Natural killer cell (primary cell): ENCODE measurements at regions not wholly inside any gene's neighbourhood (a gene's known extent, or its start where the extent isn't known, plus 50 kb on each side); places are given as distances from the start of the nearest gene placed in this dataset.
"Not testable (repeated sequence)": the region's sequence is repeated elsewhere in the genome, so short reads cannot be mapped to it uniquely, and the experiment has no call there.

Experiments used
- ATAC-seq, 3 donors: fragments of 150-1000 bp in 2 of 3; fragments of 200-7000 bp in 1 of 3; cut with Tn5 transposase; 1 replicate in 1 of 3; 2 replicates in 2 of 3; pipeline ENCODE4 v1.10.0; 2021; ENCODE audit warnings: mild to moderate bottlenecking in 2 of 3, moderate library complexity in 2 of 3
- DNase-seq, 2 donors: peaks; one replicate each; pipeline versions ENCODE4 v3.0.0 to v3.0.0-alpha.2; 2013 to 2021; ENCODE audit warnings: mixed read lengths in 1 of 2
- H3K27ac ChIP-seq: one replicate; pipeline ENCODE4 v1.5.1; 2013; ENCODE audit warnings: mild to moderate bottlenecking, low read length
- H3K27me3 ChIP-seq: one replicate; pipeline ENCODE4 v1.6.1; 2013; ENCODE audit warnings: low read length; ENCODE audit not compliant: control insufficient read depth, insufficient read depth
- H3K36me3 ChIP-seq: one replicate; pipeline ENCODE4 v1.6.1; 2013; ENCODE audit warnings: low read length; ENCODE audit not compliant: control insufficient read depth, insufficient read depth
- H3K4me1 ChIP-seq: one replicate; pipeline ENCODE4 v1.6.1; 2013; ENCODE audit warnings: low read length; ENCODE audit not compliant: control insufficient read depth, insufficient read depth
- H3K4me3 ChIP-seq: one replicate; pipeline ENCODE4 v1.5.1; 2013; ENCODE audit warnings: low read length
- H3K9me3 ChIP-seq: one replicate; pipeline ENCODE4 v1.6.1; 2013; ENCODE audit warnings: low read length; ENCODE audit not compliant: control insufficient read depth, insufficient read depth
- H3K27ac Mint-ChIP-seq, 2 donors: one replicate each; pipeline ENCODE4 v1.8.0; 2022; ENCODE audit warnings: mild to moderate bottlenecking in 2 of 2, mixed read lengths in 2 of 2, moderate library complexity in 1 of 2
- H3K27me3 Mint-ChIP-seq, 2 donors: one replicate each; pipeline ENCODE4 v1.8.0; 2022; ENCODE audit warnings: low read depth in 2 of 2, mixed read lengths in 2 of 2
- H3K36me3 Mint-ChIP-seq: one replicate; pipeline ENCODE4 v1.8.0; 2022; ENCODE audit warnings: mixed read lengths
- H3K4me1 Mint-ChIP-seq, 2 donors: one replicate each; pipeline ENCODE4 v1.8.0; 2022; ENCODE audit warnings: mixed read lengths in 2 of 2
- H3K4me3 Mint-ChIP-seq: one replicate; pipeline ENCODE4 v1.8.0; 2022; ENCODE audit warnings: mild to moderate bottlenecking, moderate library complexity, mixed read lengths
- H3K9me3 Mint-ChIP-seq, 2 donors: one replicate each; pipeline ENCODE4 v1.8.0; 2022; ENCODE audit warnings: mixed read lengths in 2 of 2
- WGBS: methylation state at CpG from one replicate; pipeline ENCODE4 v1.1.7; 2013; ENCODE audit warnings: missing lambda C conversion rate; ENCODE audit not compliant: insufficient coverage; 5-methylcytosine and 5-hydroxymethylcytosine counted together
- intact Hi-C: fragments of 100-400 bp; cut with micrococcal nuclease; formaldehyde crosslinking; loops from one replicate; pipeline ENCODE4 v1.14.2; 2022

DNA sequence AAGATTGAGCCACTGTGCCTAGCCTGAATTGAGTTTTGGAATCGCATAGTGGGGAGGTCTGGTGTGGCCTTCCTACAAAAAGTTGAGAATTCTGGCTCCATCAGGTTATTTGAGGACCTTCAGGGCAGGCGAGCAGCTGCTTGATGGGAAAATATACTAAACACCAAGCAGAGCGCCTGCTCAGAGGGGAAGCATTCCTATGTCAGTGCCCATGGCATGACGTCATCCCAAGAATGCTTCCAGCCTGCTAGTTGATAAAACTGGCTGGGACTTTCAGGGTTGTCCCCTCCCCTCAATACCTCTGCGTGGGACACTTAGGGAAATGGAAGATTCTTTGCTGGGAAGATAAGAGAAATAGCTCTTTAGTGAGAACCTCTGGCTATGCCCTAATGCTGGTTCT is 174.9 kb upstream of the NBPF12 start:
- no CpG with 5 or more reads among the region's 5 CpGs for WGBS
- H3K27me3 Mint-ChIP-seq, H3K27ac ChIP-seq, H3K27me3 ChIP-seq, H3K4me3 ChIP-seq, ATAC-seq, H3K9me3 ChIP-seq, H3K36me3 ChIP-seq, intact Hi-C loops, H3K4me1 Mint-ChIP-seq, H3K27ac Mint-ChIP-seq, H3K36me3 Mint-ChIP-seq, H3K4me3 Mint-ChIP-seq, DNase-seq, H3K9me3 Mint-ChIP-seq, H3K4me1 ChIP-seq: not testable (repeated sequence)

- H3K4me3 Mint-ChIP-seq, H3K9me3 ChIP-seq, H3K36me3 Mint-ChIP-seq, H3K9me3 Mint-ChIP-seq, H3K27me3 Mint-ChIP-seq, intact Hi-C loops, DNase-seq, H3K4me1 Mint-ChIP-seq, H3K27ac ChIP-seq, ATAC-seq, H3K27ac Mint-ChIP-seq, H3K36me3 ChIP-seq, H3K27me3 ChIP-seq, H3K4me3 ChIP-seq, H3K4me1 ChIP-seq: not testable (repeated sequence)
- 40% methylated on average over 1 of the region's 4 CpGs for WGBS
Measured at GRCh38 chr1:146756858-146757257, 181.3 kb upstream of the NBPF12 start.

- H3K27ac Mint-ChIP-seq, H3K4me1 Mint-ChIP-seq, DNase-seq, H3K4me3 Mint-ChIP-seq, intact Hi-C loops, H3K27ac ChIP-seq, H3K4me1 ChIP-seq, H3K36me3 ChIP-seq, H3K36me3 Mint-ChIP-seq, H3K9me3 Mint-ChIP-seq, ATAC-seq, H3K27me3 Mint-ChIP-seq, H3K4me3 ChIP-seq, H3K27me3 ChIP-seq, H3K9me3 ChIP-seq: not testable (repeated sequence)
- no CpG with 5 or more reads among the region's 3 CpGs for WGBS
Measured at GRCh38 chr1:146748686-146749085, 189.4 kb upstream of the NBPF12 start.

DNA sequence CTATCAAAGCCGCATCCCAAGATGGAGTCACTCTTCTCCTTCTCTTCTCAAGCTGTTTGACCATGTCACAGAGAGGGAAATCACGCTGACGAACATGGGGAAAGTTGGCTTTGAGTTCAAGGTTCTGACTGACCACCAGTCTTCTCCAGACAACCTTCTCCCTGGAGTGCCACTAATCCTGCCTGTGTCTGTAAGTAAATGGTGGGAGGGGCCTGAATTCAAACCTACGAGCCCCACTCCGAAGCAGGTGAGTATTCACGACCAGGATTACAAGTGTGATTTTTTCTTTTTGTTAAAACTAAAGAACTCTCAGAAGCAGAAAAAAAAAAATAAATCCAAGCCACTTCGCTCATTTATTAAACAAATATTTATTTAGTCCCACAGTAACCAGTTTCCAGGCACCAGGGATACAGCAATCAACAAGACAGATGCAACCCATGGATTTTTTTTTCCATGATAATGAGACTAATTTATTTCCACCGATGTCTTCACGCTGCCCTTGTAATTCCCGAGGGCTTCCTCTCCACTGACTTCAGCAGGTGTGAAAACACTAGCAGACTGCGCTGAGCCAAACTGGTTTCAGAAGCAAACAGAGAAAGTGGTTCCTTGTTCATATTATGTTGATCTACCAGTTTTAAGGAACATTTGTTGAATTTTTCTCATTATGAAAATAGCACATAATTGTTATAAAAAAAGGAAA is 206.0 kb upstream of the NBPF12 start:
- H3K36me3 ChIP-seq, H3K4me3 Mint-ChIP-seq, H3K27me3 Mint-ChIP-seq, H3K36me3 Mint-ChIP-seq, H3K9me3 ChIP-seq, H3K9me3 Mint-ChIP-seq, ATAC-seq, H3K4me3 ChIP-seq, H3K4me1 Mint-ChIP-seq, H3K27ac Mint-ChIP-seq, H3K4me1 ChIP-seq, DNase-seq, H3K27me3 ChIP-seq, intact Hi-C loops, H3K27ac ChIP-seq: not testable (repeated sequence)
- no CpG with 5 or more reads among the region's 11 CpGs for WGBS

DNA sequence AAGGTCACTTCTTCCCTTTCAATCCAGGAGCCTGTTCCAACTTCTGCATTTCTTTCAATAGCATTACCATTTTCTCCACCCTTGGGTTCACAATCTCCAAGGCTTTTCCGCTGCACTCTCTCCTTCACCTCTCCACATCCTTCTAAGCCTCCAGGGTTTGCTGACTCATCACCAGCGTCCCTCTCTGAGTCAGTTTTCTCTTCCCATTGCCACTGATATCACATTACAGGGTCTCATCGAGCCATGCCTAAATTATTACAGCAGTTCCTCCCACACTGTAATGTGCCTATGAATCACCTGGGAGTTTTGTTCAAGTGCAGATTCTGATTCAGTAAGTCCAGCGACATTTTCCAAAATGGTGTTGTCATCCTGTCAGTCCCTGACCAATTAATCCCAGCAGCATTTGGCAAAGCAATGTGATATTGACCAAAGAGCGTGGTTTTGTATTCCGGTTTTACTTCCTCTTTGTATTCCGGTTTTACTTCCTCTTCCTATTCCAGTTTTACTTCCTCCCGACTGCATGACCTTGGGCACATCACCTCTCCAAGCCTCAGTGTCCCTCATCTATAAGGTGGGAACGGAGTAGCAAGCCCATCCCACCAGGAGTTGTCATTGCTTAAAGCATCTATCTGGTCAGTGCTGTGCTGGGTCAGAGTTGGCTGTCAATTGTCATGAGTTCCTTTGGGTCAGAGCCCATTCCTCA is 208.3 kb upstream of the NBPF12 start:
- H3K27me3 ChIP-seq, H3K9me3 Mint-ChIP-seq, H3K36me3 ChIP-seq, ATAC-seq, H3K27ac ChIP-seq, H3K4me3 ChIP-seq, DNase-seq, H3K27me3 Mint-ChIP-seq, intact Hi-C loops, H3K9me3 ChIP-seq, H3K4me3 Mint-ChIP-seq, H3K27ac Mint-ChIP-seq, H3K4me1 Mint-ChIP-seq, H3K4me1 ChIP-seq, H3K36me3 Mint-ChIP-seq: not testable (repeated sequence)
- 33% methylated on average over 1 of the region's 9 CpGs for WGBS

DNA sequence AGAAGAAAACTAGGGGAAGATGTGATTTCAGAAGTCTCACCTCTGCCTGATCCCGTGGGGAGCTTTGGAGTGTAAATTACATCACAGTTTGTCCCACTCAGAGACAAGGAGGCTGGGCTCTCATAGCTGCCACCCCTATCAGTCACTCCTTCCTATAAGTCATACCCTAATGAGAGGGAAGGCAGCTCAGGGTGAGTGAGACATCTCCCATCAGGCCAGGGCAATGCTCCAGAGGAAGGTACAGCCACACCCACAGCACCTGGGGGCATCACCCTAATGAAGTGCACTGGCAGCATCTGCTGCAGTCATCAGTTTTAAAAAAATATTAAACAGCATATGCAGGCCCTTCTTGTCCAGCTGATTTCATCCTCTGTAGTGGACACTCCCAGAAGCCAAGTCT is 223.1 kb upstream of the NBPF12 start:
- H3K27me3 ChIP-seq, DNase-seq, H3K4me1 ChIP-seq, H3K27me3 Mint-ChIP-seq, H3K4me3 ChIP-seq, H3K4me3 Mint-ChIP-seq, H3K27ac ChIP-seq, H3K36me3 ChIP-seq, intact Hi-C loops, H3K27ac Mint-ChIP-seq, H3K4me1 Mint-ChIP-seq, H3K9me3 Mint-ChIP-seq, H3K36me3 Mint-ChIP-seq, H3K9me3 ChIP-seq: not testable (repeated sequence)
- WGBS: no CpG with 5 or more reads among the region's 1 CpG
- peak in 1 of 3 donors; percentile 10 for ATAC-seq

DNA sequence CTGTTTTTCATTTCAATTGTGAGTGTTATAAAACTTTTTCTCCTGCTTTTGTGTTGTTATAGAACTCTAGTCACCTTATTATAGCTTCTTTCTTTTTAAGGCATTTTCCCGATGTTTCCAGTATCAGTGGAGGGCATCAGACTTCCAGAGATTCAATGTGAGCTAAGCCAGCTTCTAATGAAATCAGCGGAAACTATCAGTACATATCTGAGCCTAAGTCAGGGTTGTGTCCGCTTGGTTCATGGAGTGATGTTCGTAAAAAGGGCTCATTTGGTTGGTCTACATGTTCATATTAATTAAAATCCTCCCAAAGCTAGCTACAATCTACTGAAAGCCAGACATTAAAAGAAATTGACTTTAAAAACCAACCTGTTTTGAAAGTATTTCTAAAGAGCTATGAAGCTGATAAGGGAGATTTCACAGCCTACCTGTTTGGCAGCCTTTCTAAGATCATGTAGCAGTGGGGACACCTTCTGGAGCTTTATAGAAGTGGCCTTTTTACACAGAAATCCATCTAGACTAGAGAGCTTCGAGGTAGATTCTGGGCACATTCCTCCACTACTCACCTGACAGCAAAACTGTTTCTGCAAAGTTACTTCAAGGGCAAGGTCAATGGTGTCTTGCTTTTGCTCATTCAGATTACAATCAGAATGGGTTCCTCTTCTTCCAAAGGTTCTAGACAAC is 227.1 kb upstream of the NBPF12 start:
- H3K9me3 Mint-ChIP-seq, H3K36me3 Mint-ChIP-seq, H3K27me3 ChIP-seq, H3K4me3 ChIP-seq, H3K4me1 ChIP-seq, H3K9me3 ChIP-seq, H3K27ac ChIP-seq, H3K27me3 Mint-ChIP-seq, H3K27ac Mint-ChIP-seq, H3K4me3 Mint-ChIP-seq, ATAC-seq, H3K4me1 Mint-ChIP-seq, intact Hi-C loops, H3K36me3 ChIP-seq: not testable (repeated sequence)
- DNase-seq: peak in 1 of 2 donors; percentile 62
- 40% methylated on average over 2 of the region's 5 CpGs for WGBS

DNA sequence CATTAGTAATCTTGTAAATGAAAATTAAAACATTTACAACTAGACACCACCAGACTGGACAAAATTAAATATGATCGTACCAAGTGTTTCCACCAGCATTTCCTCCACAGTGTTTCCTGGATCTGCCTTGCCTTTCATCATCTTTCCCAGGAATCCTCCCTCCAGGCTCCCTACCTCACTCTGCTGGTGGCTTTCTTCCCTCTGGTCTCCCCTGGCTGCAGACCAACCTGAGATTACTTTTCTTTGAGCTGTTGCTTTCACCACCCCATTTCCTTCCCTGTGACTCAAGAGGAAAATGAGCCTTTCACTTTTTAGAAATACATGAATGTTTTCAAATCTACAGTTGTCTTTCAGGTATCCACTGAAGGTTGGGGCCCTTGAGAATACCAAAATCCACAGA is 228.8 kb upstream of the NBPF12 start:
- H3K4me3 Mint-ChIP-seq, H3K27me3 Mint-ChIP-seq, H3K4me1 ChIP-seq, intact Hi-C loops, H3K9me3 Mint-ChIP-seq, H3K9me3 ChIP-seq, H3K27ac ChIP-seq, ATAC-seq, DNase-seq, H3K36me3 Mint-ChIP-seq, H3K27ac Mint-ChIP-seq, H3K27me3 ChIP-seq, H3K36me3 ChIP-seq, H3K4me1 Mint-ChIP-seq, H3K4me3 ChIP-seq: not testable (repeated sequence)
- WGBS: no CpG with 5 or more reads among the region's 1 CpG
